GM18505 (cell line): ENCODE measurements at regions not wholly inside any gene's neighbourhood (a gene's known extent, or its start where the extent isn't known, plus 50 kb on each side); places are given as distances from the start of the nearest gene placed in this dataset.

Source experiments
- ATAC-seq: cut with Tn5 transposase; IDR thresholded peaks from one replicate; pipeline ENCODE4 v1.9.1; 2021; ENCODE audit not compliant: unreplicated experiment
- POLR2A ChIP-seq: IDR thresholded peaks from 4 replicates; pipeline ENCODE4 v1.6.1; 2011; ENCODE audit warnings: borderline replicate concordance; ENCODE audit not compliant: insufficient read depth, insufficient read length; ENCODE audit errors: extremely low read depth

DNA sequence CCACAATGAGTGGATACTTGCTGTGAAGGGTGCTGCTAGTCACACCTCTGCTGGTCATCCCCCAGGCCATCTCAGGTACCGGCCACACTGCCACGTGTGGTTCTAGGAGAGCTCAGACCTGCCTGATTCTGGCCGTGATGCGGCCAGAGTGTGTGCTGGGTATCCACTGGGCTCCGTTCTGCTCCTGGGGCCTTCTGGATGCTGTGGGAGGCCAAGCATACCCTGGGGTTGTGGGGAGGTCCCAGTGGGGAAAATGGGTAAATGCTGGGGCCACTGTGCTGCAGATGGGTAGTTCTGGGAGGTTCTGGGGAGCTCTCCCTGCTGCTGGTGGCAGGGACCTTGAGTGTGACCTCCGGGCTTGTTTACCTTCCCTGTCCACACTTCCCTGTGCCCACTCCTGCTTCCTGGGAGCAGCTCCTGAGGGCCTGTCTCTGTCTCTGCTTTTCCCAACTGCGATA, 318.4 kb downstream of the GLRX3 start:
- TF ChIP-seq POLR2A: no peak
- ATAC-seq: no peak

DNA sequence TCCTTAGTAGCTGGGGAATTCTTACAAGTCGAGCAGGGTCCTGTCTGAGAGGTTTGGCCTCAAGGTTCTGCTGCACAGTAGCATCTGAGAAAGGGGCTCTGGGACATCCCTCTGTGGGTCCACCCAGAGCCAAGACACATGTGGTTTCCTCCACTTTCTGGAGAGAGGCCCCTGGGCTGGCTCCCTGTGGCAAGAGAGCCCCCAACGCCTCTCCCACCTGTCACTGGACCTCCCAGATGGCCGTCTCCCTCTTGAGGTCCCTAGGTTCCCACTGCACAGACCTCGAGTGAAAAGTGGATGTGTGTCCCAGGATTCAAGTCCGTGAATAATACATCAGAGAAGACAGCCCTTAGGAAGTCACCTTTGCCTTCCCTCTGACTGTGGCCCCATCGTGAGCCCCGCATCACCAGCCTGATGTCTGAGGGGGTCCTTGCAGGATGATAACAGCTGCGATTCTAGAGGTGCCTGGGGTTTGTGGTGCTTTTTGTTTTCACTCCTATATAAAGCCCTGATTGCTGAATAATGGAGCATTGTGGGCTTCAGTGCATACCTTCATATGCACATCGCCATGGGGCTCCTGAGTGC, 319.0 kb downstream of the GLRX3 start:
- ATAC-seq: no peak
- no peak for TF ChIP-seq POLR2A

DNA sequence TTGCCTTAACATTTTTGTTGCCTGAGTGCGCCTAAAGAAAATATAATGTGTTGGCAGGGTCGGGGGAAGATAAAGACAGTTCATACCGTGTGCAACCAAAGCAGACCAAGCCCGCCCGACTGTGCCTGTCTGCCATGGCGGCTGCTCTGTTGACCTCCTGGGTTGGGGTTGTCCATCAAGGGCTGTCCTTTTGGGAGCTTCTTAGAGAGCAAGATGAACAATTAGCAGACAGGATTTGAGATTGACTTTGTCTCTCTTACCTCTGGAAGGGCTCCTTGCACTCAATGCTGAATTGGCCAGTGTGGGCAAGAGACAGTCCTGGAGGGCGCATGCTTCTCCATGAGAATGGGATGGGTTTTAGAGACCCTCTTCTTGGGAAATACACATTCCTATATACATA, 319.6 kb downstream of the GLRX3 start:
- ATAC-seq: no peak
- no peak for TF ChIP-seq POLR2A

DNA sequence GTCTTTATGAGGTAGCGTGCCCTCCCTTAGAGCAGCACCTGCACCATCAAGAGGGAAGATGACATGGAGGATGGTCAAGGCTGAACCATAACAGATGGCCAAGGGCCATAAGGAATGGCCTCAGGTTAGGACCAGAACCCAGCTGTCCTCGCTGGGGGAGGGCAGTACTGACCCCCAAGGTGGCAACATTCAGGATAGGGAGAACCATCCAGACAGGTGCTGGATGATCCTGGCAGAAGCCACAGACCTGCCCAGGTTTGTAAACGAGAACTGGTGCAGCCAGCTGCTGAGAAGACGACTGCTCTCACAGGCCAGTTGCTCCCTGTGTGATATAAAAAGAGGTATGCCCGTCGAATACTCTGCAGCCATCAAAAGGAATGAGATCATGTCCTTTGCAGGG, 320.4 kb downstream of the GLRX3 start:
- TF ChIP-seq POLR2A: no peak
- no peak for ATAC-seq

DNA sequence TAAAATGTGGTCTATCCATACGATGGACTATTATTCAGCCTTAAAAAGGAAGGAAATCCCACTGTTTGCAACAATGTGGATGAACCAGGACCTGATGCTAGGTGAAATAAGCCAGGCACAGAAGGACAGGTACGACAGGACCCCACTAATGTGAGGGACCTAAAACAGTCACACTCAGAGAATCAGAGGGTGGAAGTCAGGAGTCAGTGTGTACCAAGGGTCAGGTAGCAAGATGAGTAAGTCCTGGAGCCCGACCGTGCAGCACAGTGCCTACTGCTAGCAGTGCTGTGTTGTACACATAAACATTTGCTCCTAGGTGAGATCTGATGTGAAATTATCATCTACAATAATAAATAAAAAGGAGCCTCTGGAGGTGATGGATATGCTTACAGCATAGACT, 322.3 kb downstream of the GLRX3 start:
- ATAC-seq: no peak
- no peak for TF ChIP-seq POLR2A

DNA sequence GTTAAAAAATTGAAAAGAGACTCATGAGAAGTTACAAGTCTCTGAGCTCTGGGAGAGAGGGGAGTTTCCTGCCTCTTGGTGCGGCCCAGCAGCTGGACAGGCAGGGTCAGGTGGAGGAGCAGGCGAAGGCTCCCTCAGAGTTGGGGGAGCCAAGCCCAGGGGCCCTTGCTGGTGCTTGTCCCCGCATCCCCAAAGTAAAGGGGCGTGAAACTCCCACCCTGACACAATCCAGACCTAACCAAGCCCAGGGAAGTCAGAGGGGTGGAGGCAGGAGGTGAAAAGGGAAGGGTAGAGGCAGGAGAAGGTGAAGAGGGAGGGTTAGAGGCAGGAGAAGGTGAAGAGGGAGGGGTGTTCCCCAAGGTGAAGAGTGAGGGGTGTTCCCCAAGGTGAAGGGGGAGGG, 322.8 kb downstream of the GLRX3 start:
- TF ChIP-seq POLR2A: no peak
- ATAC-seq: no peak

DNA sequence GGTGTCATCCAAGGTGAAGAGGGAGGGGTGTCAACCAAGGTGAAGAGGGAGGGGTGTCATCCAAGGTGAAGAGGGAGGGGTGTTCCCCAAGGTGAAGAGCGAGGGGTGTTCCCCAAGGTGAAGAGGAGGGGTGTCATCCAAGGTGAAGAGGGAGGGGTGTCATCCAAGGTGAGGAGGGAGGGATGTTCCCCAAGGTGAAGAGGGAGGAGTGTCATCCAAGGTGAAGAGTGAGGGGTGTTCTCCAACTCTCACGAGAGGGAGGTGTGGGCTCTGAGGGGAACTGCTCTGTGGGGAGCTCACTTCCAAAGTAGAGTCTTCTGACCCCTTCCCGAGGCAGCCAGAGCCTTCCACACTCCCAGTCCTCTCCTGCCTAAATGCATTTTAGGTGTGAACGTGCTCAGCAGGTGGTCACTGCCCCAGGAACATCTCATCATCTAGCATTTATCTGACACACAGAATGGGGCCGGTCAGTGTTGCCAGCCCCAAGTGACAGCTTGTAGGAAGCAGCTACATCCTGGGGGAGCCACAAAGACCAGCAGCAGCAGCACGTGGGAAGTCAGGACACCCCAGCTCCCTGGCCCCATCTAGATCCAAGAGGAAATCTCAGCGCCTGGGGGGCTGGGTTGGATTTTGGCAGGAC, 323.8 kb downstream of the GLRX3 start:
- no peak for ATAC-seq
- no peak for TF ChIP-seq POLR2A

DNA sequence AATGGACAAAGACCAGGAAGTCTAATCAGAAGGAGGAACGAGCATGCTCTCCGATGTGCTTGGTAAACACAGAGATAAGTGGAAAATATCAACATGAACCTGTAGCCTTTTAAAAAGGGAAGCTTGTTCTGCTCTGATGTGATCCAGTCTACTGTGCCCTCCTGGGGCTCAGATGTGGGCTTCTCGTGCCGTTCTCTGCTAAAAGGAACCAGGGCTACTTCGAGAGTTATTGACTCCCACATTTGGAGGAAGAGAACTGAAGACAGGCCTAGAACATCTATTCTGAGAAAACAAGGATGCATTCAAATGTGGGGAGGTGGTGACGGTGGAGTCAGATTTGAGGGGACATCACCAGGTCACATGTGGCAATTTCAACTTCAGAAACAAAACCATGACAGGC, 325.4 kb downstream of the GLRX3 start:
- TF ChIP-seq POLR2A: no peak
- ATAC-seq: no peak

DNA sequence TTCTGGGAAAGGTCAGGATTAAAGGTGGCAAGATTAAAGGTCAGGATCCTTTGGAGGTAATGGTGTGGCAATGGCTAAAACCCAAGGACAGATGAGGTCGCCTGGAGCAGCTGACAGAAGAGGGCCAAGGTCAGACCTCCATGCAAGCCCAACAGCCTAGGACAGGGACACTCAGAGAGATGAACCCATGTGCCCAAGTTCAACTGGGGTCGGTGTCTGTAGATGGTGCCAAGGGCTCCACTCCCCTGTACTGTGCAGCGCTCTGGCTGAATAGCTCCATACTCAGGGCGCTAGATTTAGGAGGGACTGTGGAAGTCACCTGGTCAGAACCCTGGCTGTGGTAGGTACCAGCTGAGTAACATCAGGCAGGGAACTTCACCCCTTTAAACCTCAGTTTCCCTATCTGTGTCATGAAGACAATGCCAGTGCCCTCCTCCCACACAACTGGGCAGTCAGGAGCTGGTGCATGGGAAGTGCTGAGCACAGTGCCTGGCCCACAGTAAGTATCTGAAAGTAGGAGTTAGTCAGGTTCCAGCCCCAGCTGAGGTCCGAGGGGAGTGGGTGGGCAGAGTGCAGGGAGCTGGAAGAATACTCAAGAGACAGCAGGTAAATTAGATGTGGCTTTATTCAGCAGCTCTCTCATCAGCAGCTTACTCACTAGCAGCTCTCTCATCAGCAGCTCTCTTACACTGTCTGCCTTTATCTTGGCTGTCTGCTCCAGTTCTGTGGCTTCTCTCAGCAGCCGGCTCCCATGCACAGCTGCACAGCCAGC, 327.1 kb downstream of the GLRX3 start:
- no peak for ATAC-seq
- TF ChIP-seq POLR2A: no peak

DNA sequence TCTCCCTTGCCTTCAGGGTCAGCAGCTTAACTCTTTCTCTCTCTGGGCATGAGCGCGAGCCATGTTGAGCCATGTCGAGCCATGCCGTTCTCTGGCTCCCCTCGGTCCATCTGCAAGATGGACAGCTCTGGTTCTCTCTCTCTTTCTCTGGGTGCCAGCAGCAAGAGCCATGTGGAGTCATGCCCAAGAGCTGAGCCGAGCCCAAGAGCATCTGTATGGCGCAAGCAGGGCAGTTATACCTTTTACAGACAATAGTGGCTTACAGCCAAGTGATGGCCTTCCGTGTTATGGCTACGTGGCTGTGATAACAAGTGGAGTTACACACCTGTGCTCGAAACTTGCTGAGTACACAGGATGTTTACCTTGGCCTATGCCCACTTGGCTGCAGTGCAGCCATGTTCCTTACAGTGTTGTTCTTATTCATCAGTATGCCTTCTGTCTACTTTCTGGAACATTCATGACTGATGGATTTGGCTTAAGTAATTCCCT, 327.7 kb downstream of the GLRX3 start:
- no peak for ATAC-seq
- TF ChIP-seq POLR2A: no peak

DNA sequence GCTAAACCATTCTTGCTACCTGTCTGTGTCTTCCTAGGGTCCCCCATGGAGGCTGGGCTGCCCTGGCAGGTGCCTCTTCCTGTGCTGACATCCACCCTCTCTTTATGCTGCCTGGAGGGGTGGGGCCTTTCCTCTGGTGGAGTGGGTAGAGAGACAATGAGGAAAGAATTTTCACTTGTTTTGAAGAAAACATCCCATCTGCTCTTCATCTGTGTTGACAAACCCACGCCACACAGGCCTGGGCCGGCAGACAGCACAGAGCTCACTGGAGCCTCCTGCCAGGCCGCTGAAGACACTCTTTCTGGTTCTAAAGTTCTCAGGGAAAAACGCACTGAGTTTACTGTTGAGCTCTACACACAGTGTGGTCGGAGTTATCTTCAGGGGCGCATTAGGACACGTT, 328.2 kb downstream of the GLRX3 start:
- TF ChIP-seq POLR2A: no peak
- ATAC-seq: no peak

DNA sequence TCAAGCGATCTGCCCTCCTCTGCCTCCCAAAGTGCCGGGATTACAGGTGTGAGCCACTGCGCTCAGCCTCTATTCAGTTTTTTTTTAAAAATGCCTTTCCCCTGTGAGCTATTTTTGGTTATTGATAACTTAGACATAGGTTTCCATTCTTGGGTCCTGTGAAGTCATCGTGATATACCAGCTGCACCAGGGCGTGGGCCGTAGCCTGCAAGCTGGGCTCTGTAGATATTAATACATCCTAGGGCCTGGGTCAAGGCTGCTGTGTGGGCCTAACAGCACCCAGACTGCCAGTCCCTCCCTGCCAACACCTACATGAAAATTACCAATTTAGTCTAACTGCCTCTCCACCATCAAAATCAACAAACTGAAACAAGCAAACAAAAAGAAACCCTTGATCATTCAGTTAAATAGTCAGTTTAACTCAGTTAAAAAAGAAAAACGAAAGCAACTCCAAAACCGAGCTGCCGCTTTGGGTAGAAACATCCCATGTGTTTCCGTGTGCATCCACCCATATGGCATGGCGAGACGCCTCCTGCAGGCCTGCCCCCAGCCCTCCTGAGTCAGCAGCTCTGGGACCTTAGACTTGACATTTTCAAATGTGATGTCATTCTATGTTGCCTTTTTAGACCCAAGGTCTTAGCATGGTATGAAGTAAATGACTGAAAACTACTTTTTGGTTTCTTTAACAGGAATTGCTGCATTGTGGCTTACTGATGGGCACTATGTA, 330.2 kb downstream of the GLRX3 start:
- no peak for TF ChIP-seq POLR2A
- ATAC-seq: no peak

DNA sequence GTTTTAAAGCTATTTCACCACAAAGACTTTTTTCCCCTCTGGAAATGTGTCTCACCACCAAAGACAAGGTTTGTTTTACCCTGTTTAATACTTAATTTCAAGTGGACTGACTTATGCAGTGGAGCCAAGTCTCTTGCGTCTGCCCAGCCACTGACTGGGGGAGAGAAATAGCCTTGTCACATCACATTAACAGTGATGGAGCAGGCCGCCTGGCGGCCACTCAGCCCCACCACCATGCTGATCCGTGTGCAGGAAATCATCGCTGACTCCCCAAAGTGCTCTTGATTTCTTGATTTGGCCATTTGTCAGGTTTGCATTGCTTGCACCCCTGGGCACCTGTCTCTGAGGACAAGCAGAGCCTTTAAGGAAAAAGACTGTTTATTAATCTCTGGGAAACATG, 334.1 kb downstream of the GLRX3 start:
- ATAC-seq: no peak
- no peak for TF ChIP-seq POLR2A
